ENCODE measurements at regions not wholly inside any gene's neighbourhood (a gene's known extent, or its start where the extent isn't known, plus 50 kb on each side); places are given as distances from the start of the nearest gene placed in this dataset.

- Histone ChIP-seq H3K27ac (ENCODE audit: extremely low read length, insufficient read depth, low read length) (peak overlapping the region; percentile 54), H3K4me2 (ENCODE audit: low read depth, low read length) (peak overlapping the region; percentile 30), H3K4me1 (ENCODE audit: insufficient read depth, low read length) (peaks cover 26% of the 10 kb centered on the region), H3K9me3 (ENCODE audit: low read length) (no peaks in the 10 kb centered on the region), H2AFZ (ENCODE audit: low read length) (no peak overlapping the region), H3K79me2 (ENCODE audit: insufficient read depth, low read length) (no peaks in the 10 kb centered on the region), H3K27me3 (ENCODE audit: control insufficient read depth in 1 of 2, insufficient read depth in 2 of 2, low read length in 2 of 2) (no peaks in the 10 kb centered on the region), H3K9ac (ENCODE audit: insufficient read depth, low read depth, low read length) (no peak overlapping the region), H3K36me3 (replicated peaks in 1 of 2; ENCODE audit: control insufficient read depth in 1 of 2, insufficient read depth in 2 of 2, low read length in 2 of 2) (no peaks in the 10 kb centered on the region), H4K20me1 (ENCODE audit: insufficient read depth, low read length) (no peaks in the 10 kb centered on the region), H3K4me3 (replicated peaks in 1 of 3; ENCODE audit: insufficient read depth in 1 of 3, low read depth in 2 of 3, low read length in 3 of 3) (no peak overlapping the region)
- WGBS (ENCODE audit: low lambda C conversion rate), result 3% methylated on average over 1 of the region's 1 CpG
- BruUV-seq (replicated peaks), result no TSS peak
- FAIRE-seq, result no peak
- DNase-seq (ENCODE audit: low spot score), result peak; percentile 79
- ChIA-PET CTCF (ENCODE audit: low intra/inter-chr PET ratio, low total read pairs) (no interaction called here), POLR2A (no interaction called here)
- in situ Hi-C loops (cut with HindIII; ENCODE audit: extremely low pct_ligation_motif_present, low pct_unique_long_range_greater_than_20kb), result no loop called here
- peak; percentile 97 for ATAC-seq
- intact Hi-C loops (cut with micrococcal nuclease; ENCODE audit: unreplicated experiment), result loop anchor here (5.0 kb wide), 1 partner anchor 117 kb away; no protein-coding TSS in a partner anchor
- no peak for TF ChIP-seq POLR2AphosphoS5 (IDR thresholded peaks at IDR 0.05; ENCODE audit: low read depth, low read length)
- no peak for TF ChIP-seq ZNF619 (CRISPR knock-in tag; IDR thresholded peaks at IDR 0.05)
- TF ChIP-seq RERE (CRISPR knock-in tag; IDR thresholded peaks at IDR 0.05; ENCODE audit: low read depth), result peak; percentile 62; the same call in 1 of the 2 replicates
- no peak for TF ChIP-seq TEF (CRISPR knock-in tag; IDR thresholded peaks at IDR 0.05)
- TF ChIP-seq ZNF432 (CRISPR knock-in tag; IDR thresholded peaks at IDR 0.05; ENCODE audit: borderline replicate concordance), result no peak
- TF ChIP-seq MAZ (IDR thresholded peaks at IDR 0.05; ENCODE audit: borderline replicate concordance, low read depth, low read length), result no peak
- TF ChIP-seq MAZ (CRISPR knock-in tag; IDR thresholded peaks at IDR 0.05; ENCODE audit: low read depth), result no peak
- no peak for TF ChIP-seq SRF (IDR thresholded peaks at IDR 0.05; ENCODE audit: low read depth, low read length)
- no peak for TF ChIP-seq ERF (CRISPR knock-in tag; IDR thresholded peaks at IDR 0.05)
- peak; percentile 32; the same call in 1 of the 2 replicates for TF ChIP-seq KAT2B (IDR thresholded peaks at IDR 0.05; ENCODE audit: borderline replicate concordance, low read depth, low read length)
- TF ChIP-seq ZNF441 (CRISPR knock-in tag; IDR thresholded peaks at IDR 0.05; ENCODE audit: borderline replicate concordance), result no peak
- no peak for TF ChIP-seq FOXK2 (IDR thresholded peaks at IDR 0.05)
- TF ChIP-seq ZNF121 (CRISPR knock-in tag; IDR thresholded peaks at IDR 0.05), result no peak
- no peak for TF ChIP-seq NFATC3 (CRISPR knock-in tag; IDR thresholded peaks at IDR 0.05)
- TF ChIP-seq PHF21A (CRISPR knock-in tag; IDR thresholded peaks at IDR 0.05), result peak; percentile 38; the same call in 1 of the 2 replicates
- TF ChIP-seq ZBTB3 (CRISPR knock-in tag; IDR thresholded peaks at IDR 0.05; ENCODE audit: borderline replicate concordance, low read depth), result no peak
- TF ChIP-seq HNF4G (IDR thresholded peaks at IDR 0.05; ENCODE audit: borderline replicate concordance, low read depth, low read length), result peak; percentile 60; the same call in 1 of the 2 replicates
- peak; percentile 28; the same call in 1 of the 2 replicates for TF ChIP-seq HNF4G (CRISPR knock-in tag; IDR thresholded peaks at IDR 0.05; ENCODE audit: borderline replicate concordance, low read depth)
- peak; percentile 87 for TF ChIP-seq KDM6A (CRISPR knock-in tag; IDR thresholded peaks at IDR 0.05; ENCODE audit: low read depth)
- TF ChIP-seq KLF15 (CRISPR knock-in tag; IDR thresholded peaks at IDR 0.05; ENCODE audit: borderline replicate concordance), result no peak
- TF ChIP-seq FOXM1 (CRISPR knock-in tag; IDR thresholded peaks at IDR 0.05), result no peak
- TF ChIP-seq PHB2 (IDR thresholded peaks at IDR 0.05; ENCODE audit: partially characterized antibody), result no peak
These were observed 674.7 kb downstream of the MECOM start for GRCh38 chr3:168988853-168989252.
